ENCODE measurements at regions not wholly inside any gene's neighbourhood (a gene's known extent, or its start where the extent isn't known, plus 50 kb on each side); places are given as distances from the start of the nearest gene placed in this dataset.
"Not testable (repeated sequence)": the region's sequence is repeated elsewhere in the genome, so short reads cannot be mapped to it uniquely, and the experiment has no call there.

GRCh38 chr5:17129093-17129849, 88.2 kb upstream of the BASP1 start:
- no peaks in the 10 kb centered on the region for H3K9me3 Mint-ChIP-seq
- DNase-seq, result no peak
- H3K27me3 Mint-ChIP-seq (ENCODE audit: insufficient read depth), result peaks cover 8% of the 10 kb centered on the region
- H3K36me3 Mint-ChIP-seq (ENCODE audit: low read depth), result peaks cover 16% of the 10 kb centered on the region
- peak overlapping the region; percentile 12 for H3K4me3 Mint-ChIP-seq
- H3K27ac Mint-ChIP-seq, result peak overlapping the region; percentile 94
- TF ChIP-seq CTCF (IDR thresholded peaks at IDR 0.05), result no peak
- H3K4me1 Mint-ChIP-seq (ENCODE audit: low read depth), result peaks cover 83% of the 10 kb centered on the region

- H3K36me3 Mint-ChIP-seq (ENCODE audit: low read depth), result peaks cover 16% of the 10 kb centered on the region
- not testable (repeated sequence) for H3K27me3 Mint-ChIP-seq (ENCODE audit: insufficient read depth); H3K9me3 Mint-ChIP-seq; H3K27ac Mint-ChIP-seq; H3K4me3 Mint-ChIP-seq; DNase-seq
- H3K4me1 Mint-ChIP-seq (ENCODE audit: low read depth), result peaks cover 73% of the 10 kb centered on the region
Measured at GRCh38 chr5:17130302-17130701, 87.1 kb upstream of the BASP1 start.

- Mint-ChIP-seq H3K36me3 (ENCODE audit: low read depth) (peaks cover 16% of the 10 kb centered on the region), H3K27ac (peak overlapping the region; percentile 19; the same call in 1 of the 2 replicates), H3K4me1 (ENCODE audit: low read depth) (peaks cover 51% of the 10 kb centered on the region), H3K9me3 (no peaks in the 10 kb centered on the region), H3K4me3 (no peak overlapping the region), H3K27me3 (ENCODE audit: insufficient read depth) (peaks cover 6% of the 10 kb centered on the region)
- DNase-seq, result peak; percentile 55
- peak; percentile 90 for TF ChIP-seq CTCF (IDR thresholded peaks at IDR 0.05)
Measured at GRCh38 chr5:17132444-17133083, 84.9 kb upstream of the BASP1 start.

GRCh38 chr5:17135050-17135449, 82.4 kb upstream of the BASP1 start:
- no peak for TF ChIP-seq CTCF (IDR thresholded peaks at IDR 0.05)
- peaks cover 11% of the 10 kb centered on the region for H3K36me3 Mint-ChIP-seq (ENCODE audit: low read depth)
- peaks cover 4% of the 10 kb centered on the region; the same call in 1 of the 2 replicates for H3K27me3 Mint-ChIP-seq (ENCODE audit: insufficient read depth)
- no peaks in the 10 kb centered on the region for H3K9me3 Mint-ChIP-seq
- H3K4me3 Mint-ChIP-seq, result no peak overlapping the region
- H3K4me1 Mint-ChIP-seq (ENCODE audit: low read depth), result peaks cover 30% of the 10 kb centered on the region
- DNase-seq, result no peak
- no peak overlapping the region for H3K27ac Mint-ChIP-seq

GRCh38 chr5:17143335-17143734, 74.1 kb upstream of the BASP1 start:
- TF ChIP-seq CTCF (IDR thresholded peaks at IDR 0.05), result no peak
- H3K4me3 Mint-ChIP-seq, result peak overlapping the region; percentile 16; the same call in 1 of the 2 replicates
- peaks cover 11% of the 10 kb centered on the region; the same call in 1 of the 2 replicates for H3K36me3 Mint-ChIP-seq (ENCODE audit: low read depth)
- no peaks in the 10 kb centered on the region for H3K27me3 Mint-ChIP-seq (ENCODE audit: insufficient read depth)
- no peaks in the 10 kb centered on the region for H3K9me3 Mint-ChIP-seq
- H3K27ac Mint-ChIP-seq, result peak overlapping the region; percentile 45; the same call in 1 of the 2 replicates
- H3K4me1 Mint-ChIP-seq (ENCODE audit: low read depth), result peaks cover 50% of the 10 kb centered on the region
- DNase-seq, result no peak

- Mint-ChIP-seq H3K27ac (no peak overlapping the region), H3K27me3 (ENCODE audit: insufficient read depth) (no peaks in the 10 kb centered on the region), H3K4me1 (ENCODE audit: low read depth) (peaks cover 53% of the 10 kb centered on the region), H3K9me3 (no peaks in the 10 kb centered on the region), H3K4me3 (no peak overlapping the region), H3K36me3 (ENCODE audit: low read depth) (peaks cover 11% of the 10 kb centered on the region; the same call in 1 of the 2 replicates)
- no peak for TF ChIP-seq CTCF (IDR thresholded peaks at IDR 0.05)
- no peak for DNase-seq
Measured at GRCh38 chr5:17146280-17146841, 71.1 kb upstream of the BASP1 start.
